Activated T-cell treated with anti-CD3 and anti-CD28 coated beads, Interleukin-2, amount 50 U/mL, for 24 hours (primary cell): ENCODE measurements at regions not wholly inside any gene's neighbourhood (a gene's known extent, or its start where the extent isn't known, plus 50 kb on each side); places are given as distances from the start of the nearest gene placed in this dataset.

Source experiments
- DNase-seq: peaks from one replicate; pipeline ENCODE4 v3.0.0-alpha.2; 2020
- H3K27ac Mint-ChIP-seq: 2 replicates; pipeline ENCODE4 v1.8.0; 2020; ENCODE audit warnings: mild to moderate bottlenecking, mixed read lengths
- H3K27me3 Mint-ChIP-seq: 2 replicates; pipeline ENCODE4 v1.8.0; 2020; ENCODE audit warnings: mixed read lengths
- H3K36me3 Mint-ChIP-seq: 2 replicates; pipeline ENCODE4 v1.8.0; 2020; ENCODE audit warnings: low read depth, mixed read lengths
- H3K4me1 Mint-ChIP-seq: 2 replicates; pipeline ENCODE4 v1.8.0; 2020; ENCODE audit warnings: low read depth, mixed read lengths
- H3K4me3 Mint-ChIP-seq: 2 replicates; pipeline ENCODE4 v1.8.0; 2020; ENCODE audit warnings: mild to moderate bottlenecking, moderate library complexity, mixed read lengths
- H3K9me3 Mint-ChIP-seq: 2 replicates; pipeline ENCODE4 v1.8.0; 2020; ENCODE audit warnings: mixed read lengths

DNA sequence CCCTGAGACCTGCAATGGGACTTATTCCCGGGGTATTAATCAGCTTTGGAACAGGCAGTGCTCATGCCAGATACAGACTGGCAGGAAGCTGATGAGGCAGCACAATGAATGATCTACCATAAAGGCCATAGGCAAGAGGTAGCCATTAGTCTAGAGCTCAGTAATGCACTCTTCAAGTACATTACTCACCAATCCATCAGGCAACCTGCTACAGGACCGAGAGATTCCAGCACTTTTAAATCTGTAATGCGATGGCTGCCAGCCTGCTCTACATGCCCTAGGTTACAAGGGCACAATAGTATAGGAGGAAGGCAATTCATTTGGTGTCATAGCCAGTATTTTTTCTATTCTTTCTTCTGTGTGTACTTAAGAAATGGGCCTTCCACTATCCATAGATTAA lies 217.8 kb upstream of the PMFBP1 start:
- no peak overlapping the region for H3K4me3 Mint-ChIP-seq
- H3K27me3 Mint-ChIP-seq, result no peaks in the 10 kb centered on the region
- H3K4me1 Mint-ChIP-seq, result no peaks in the 10 kb centered on the region
- no peak overlapping the region for H3K27ac Mint-ChIP-seq
- H3K36me3 Mint-ChIP-seq, result no peaks in the 10 kb centered on the region
- peaks cover 15% of the 10 kb centered on the region for H3K9me3 Mint-ChIP-seq
- DNase-seq, result no peak

DNA sequence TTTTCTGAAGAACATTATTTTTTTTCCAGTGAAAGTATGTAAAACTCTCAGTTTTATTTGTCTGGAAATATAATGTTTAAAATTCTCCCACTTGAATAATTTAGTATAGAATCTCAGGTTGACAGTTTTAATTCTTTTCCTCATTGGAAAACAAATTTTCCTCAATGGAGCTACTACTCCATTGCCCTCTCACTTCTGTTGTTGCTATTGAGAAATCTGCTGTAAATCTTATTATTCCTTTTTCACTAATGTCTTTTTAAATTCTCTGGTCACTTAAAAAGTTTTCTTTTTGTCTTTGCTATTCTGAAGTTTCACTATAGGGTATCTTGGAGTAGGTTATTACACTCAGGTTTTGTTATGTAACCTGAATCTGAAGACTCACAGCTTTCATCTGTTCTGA lies 216.1 kb upstream of the PMFBP1 start:
- H3K27ac Mint-ChIP-seq, result no peak overlapping the region
- no peaks in the 10 kb centered on the region for H3K4me1 Mint-ChIP-seq
- H3K36me3 Mint-ChIP-seq, result no peaks in the 10 kb centered on the region
- H3K27me3 Mint-ChIP-seq, result no peaks in the 10 kb centered on the region
- peaks cover 9% of the 10 kb centered on the region for H3K9me3 Mint-ChIP-seq
- DNase-seq, result no peak
- H3K4me3 Mint-ChIP-seq, result no peak overlapping the region

DNA sequence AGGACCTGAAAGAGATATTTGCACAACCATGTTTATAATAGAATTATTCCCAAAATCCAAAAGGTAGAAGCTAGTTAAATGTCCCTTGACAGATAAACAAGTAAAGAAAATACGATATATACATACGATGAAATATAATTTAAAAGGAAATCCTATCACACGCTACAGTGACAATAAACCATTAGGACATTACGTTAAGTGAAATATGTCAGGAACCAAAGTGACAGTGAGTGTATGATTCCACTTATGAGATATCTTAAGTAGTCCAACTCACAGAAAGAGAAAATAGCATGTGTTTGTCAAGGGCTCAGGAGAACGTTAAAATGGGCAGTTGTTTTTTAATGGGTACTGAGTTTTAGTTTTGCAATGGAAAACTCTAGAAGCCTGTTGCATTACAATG lies 212.7 kb upstream of the PMFBP1 start:
- DNase-seq, result no peak
- Mint-ChIP-seq H3K9me3 (peaks cover 12% of the 10 kb centered on the region), H3K27ac (no peak overlapping the region), H3K27me3 (no peaks in the 10 kb centered on the region), H3K36me3 (no peaks in the 10 kb centered on the region), H3K4me3 (no peak overlapping the region), H3K4me1 (no peaks in the 10 kb centered on the region)

GRCh38 chr16:72380283-72380682 lies 208.3 kb upstream of the PMFBP1 start:
- H3K9me3 Mint-ChIP-seq, result peaks cover 5% of the 10 kb centered on the region
- no peaks in the 10 kb centered on the region for H3K27me3 Mint-ChIP-seq
- no peaks in the 10 kb centered on the region for H3K36me3 Mint-ChIP-seq
- DNase-seq, result no peak
- no peak overlapping the region for H3K4me3 Mint-ChIP-seq
- no peaks in the 10 kb centered on the region for H3K4me1 Mint-ChIP-seq
- no peak overlapping the region for H3K27ac Mint-ChIP-seq

DNA sequence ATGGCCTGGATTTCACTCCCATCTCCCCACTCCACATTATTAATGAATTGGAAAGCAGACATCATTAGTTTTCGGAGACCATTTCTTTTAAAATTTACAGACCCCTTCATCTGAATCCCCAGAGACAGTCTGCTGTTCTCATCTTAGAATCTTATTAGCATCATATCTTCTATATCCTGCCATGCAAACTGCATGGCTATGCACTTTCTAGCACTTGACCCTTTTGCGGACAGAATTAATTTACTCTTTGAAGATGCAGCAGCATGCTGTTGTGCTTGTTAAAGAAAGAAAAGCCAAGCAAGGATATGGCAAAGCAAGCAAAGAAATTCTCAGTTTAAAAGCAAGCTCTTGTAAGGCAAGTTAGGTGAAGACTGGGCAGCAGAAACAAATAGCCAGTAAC lies 201.2 kb upstream of the PMFBP1 start:
- no peak overlapping the region for H3K4me3 Mint-ChIP-seq

DNA sequence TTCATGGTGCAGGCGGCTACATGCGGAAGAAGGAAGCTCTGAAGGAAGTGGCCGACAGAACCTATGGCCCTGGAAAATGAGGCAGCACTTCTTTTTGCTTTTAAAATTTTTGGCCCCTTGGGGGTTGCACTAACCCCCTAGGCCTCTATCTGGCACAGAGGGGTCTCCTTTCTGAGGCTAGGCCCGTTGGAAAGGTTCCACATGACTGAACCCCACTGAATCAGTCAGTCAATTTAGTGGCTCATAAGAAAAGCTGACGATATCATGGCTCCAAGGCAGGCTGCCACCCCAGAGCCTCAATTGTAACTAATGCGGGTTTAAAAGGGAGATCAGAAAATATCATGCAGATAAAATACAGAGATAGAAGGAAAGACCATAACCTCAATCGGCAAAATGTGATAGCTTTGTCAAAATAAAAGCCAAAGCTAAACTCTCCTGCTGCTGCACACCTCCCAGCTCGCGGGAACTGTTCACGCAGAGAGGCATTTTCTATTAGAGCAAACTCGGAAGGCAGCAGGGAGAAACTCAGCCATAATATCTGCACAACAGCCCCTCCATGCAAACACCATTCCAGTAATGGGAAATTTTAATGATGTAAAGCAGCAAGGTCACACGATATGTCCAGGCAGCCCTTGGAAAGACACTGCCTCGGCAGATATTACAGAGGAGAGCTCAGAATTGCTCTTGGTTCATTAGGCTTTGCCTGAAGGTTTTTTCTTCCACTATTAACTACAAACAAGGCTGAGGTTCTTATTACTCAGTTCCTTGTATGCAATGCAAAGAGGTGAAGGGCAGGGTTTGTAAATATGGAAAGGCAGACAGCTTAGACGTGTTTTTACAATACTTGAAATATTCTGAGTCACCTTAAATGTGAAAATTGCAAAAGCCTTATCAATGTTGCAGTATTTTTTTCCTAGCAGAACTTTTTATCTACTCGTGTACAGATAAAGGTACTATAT lies 200.4 kb upstream of the PMFBP1 start:
- DNase-seq, result no peak
- Mint-ChIP-seq H3K9me3 (peaks cover 2% of the 10 kb centered on the region), H3K27me3 (no peaks in the 10 kb centered on the region), H3K27ac (no peak overlapping the region), H3K4me3 (no peak overlapping the region), H3K4me1 (no peaks in the 10 kb centered on the region), H3K36me3 (no peaks in the 10 kb centered on the region)

More for the DNA sequence above, 201.2 kb upstream of the PMFBP1 start:
- H3K36me3 Mint-ChIP-seq, result no peaks in the 10 kb centered on the region
- DNase-seq, result no peak
- no peaks in the 10 kb centered on the region for H3K9me3 Mint-ChIP-seq
- no peak overlapping the region for H3K27ac Mint-ChIP-seq
- H3K4me1 Mint-ChIP-seq, result no peaks in the 10 kb centered on the region
- H3K27me3 Mint-ChIP-seq, result no peaks in the 10 kb centered on the region

DNA sequence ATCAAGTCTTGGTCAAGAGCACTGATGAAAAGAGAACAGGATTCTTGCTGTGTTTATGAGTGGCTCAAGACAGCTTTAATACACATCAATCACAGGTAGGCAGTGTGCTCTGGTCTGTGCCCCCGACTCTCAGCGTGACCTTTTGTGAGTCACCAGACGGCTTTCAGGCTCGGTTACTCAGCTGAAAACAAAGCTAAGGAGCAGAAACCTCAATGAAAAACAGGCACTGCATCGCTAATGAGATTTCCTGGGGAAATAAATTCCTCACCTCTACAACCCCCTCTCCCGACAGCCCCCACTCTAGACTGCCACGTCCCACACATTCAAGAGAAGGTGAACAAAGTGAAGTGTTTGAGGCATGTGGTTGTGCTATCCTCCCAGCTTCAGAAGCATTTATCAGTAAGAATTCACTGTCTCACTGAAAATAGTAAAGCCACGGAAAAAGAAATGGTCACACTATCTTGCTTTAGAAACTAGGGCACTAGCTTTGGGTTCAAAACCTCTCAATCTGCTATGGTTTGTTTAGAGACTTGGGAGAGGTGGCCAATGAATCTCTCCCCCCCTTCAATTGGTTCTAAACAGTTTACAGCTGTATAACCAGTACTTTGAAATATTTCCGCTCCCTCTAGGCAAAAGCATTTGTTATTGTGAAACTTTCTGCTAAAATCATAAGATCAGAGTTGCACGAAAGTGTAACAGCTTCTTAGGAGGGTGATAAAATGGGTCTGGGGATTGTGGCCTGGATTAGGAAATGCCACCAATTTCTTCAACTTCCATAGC lies 199.5 kb upstream of the PMFBP1 start:
- no peak for DNase-seq
- no peaks in the 10 kb centered on the region for H3K4me1 Mint-ChIP-seq
- H3K36me3 Mint-ChIP-seq, result no peaks in the 10 kb centered on the region
- no peaks in the 10 kb centered on the region for H3K27me3 Mint-ChIP-seq
- no peak overlapping the region for H3K4me3 Mint-ChIP-seq
- no peak overlapping the region for H3K27ac Mint-ChIP-seq
- peaks cover 5% of the 10 kb centered on the region for H3K9me3 Mint-ChIP-seq

DNA sequence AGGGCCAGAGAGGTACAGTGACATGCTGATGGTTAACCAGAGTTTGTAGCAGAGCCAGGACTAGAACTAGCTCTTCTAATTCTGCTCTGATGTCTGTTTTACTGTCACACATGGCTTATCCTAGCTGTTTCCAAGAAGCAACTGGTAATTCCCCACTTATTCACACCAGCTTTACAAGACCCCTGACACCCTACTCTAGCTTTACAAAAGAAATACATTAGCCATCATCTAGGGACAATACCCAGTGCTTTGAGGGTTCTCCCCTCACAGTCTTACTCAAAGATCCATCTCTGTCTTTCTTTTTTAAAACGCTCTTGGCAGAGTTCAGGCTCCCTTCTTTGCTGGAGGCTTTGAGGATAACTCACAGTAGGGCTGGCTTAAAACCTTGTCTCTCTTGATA lies 197.3 kb upstream of the PMFBP1 start:
- Mint-ChIP-seq H3K27ac (no peak overlapping the region), H3K4me3 (no peak overlapping the region), H3K9me3 (peaks cover 5% of the 10 kb centered on the region), H3K27me3 (no peaks in the 10 kb centered on the region), H3K36me3 (no peaks in the 10 kb centered on the region), H3K4me1 (no peaks in the 10 kb centered on the region)
- DNase-seq, result no peak

DNA sequence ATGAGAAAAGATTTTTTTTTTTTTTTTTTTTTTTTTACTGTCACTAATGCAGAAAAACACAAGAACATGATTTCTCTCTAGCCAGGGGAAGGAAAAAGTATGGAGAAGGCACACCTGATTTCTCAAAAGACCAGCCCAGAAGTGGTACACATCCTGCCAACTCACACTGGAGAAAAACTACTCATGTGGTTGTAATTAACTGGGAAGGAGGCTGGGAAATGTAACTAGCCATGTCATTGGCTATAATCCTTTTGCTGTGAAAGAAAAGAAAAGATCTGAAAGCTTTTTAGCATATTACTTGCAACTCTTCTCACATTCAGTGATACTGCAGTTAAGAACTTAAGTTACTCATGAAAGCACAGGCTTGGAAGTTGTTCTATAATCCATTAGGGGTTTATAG lies 195.9 kb upstream of the PMFBP1 start:
- DNase-seq, result no peak
- Mint-ChIP-seq H3K27ac (no peak overlapping the region), H3K4me3 (no peak overlapping the region), H3K9me3 (peaks cover 5% of the 10 kb centered on the region), H3K36me3 (no peaks in the 10 kb centered on the region), H3K4me1 (no peaks in the 10 kb centered on the region), H3K27me3 (no peaks in the 10 kb centered on the region)

GRCh38 chr16:72362973-72363372 lies 191.0 kb upstream of the PMFBP1 start:
- H3K4me3 Mint-ChIP-seq, result no peak overlapping the region
- no peaks in the 10 kb centered on the region for H3K4me1 Mint-ChIP-seq
- peaks cover 5% of the 10 kb centered on the region for H3K9me3 Mint-ChIP-seq
- no peak for DNase-seq
- no peaks in the 10 kb centered on the region for H3K27me3 Mint-ChIP-seq
- no peaks in the 10 kb centered on the region for H3K36me3 Mint-ChIP-seq
- no peak overlapping the region for H3K27ac Mint-ChIP-seq

- H3K36me3 Mint-ChIP-seq, result no peaks in the 10 kb centered on the region
- peaks cover 3% of the 10 kb centered on the region for H3K9me3 Mint-ChIP-seq
- H3K27me3 Mint-ChIP-seq, result no peaks in the 10 kb centered on the region
- H3K27ac Mint-ChIP-seq, result no peak overlapping the region
- DNase-seq, result no peak
- H3K4me3 Mint-ChIP-seq, result no peak overlapping the region
- H3K4me1 Mint-ChIP-seq, result no peaks in the 10 kb centered on the region
Measured at GRCh38 chr16:72362476-72362875, 190.5 kb upstream of the PMFBP1 start.

- H3K27me3 Mint-ChIP-seq, result no peaks in the 10 kb centered on the region
- no peak overlapping the region for H3K4me3 Mint-ChIP-seq
- H3K4me1 Mint-ChIP-seq, result no peaks in the 10 kb centered on the region
- H3K36me3 Mint-ChIP-seq, result no peaks in the 10 kb centered on the region
- no peaks in the 10 kb centered on the region for H3K9me3 Mint-ChIP-seq
- no peak for DNase-seq
- H3K27ac Mint-ChIP-seq, result no peak overlapping the region
Measured at GRCh38 chr16:72357910-72358309, 186.0 kb upstream of the PMFBP1 start.

- Mint-ChIP-seq H3K4me3 (no peak overlapping the region), H3K27me3 (no peaks in the 10 kb centered on the region), H3K27ac (no peak overlapping the region), H3K9me3 (peaks cover 2% of the 10 kb centered on the region), H3K36me3 (no peaks in the 10 kb centered on the region), H3K4me1 (no peaks in the 10 kb centered on the region)
- DNase-seq, result no peak
Measured at GRCh38 chr16:72355561-72355960, 183.6 kb upstream of the PMFBP1 start.

DNA sequence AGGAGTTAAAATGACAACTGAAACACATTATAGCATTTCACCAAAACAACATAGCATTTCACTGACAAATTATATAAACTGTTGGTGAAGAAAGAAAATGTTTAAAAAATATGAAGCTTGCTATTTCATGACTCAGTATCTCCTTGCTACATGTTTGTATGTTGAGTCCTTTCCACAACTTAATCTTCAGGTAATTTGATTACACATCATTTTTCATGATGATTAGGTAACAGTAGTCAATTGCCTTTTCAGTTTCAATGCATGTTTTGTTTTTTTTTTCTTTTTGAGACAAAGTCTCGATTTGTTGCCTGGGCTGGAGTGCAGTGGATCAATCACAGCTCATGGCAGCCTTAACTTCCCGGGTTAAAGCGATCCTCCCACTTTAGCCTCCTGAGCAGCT lies 177.8 kb upstream of the PMFBP1 start:
- Mint-ChIP-seq H3K9me3 (peaks cover 2% of the 10 kb centered on the region), H3K4me3 (no peak overlapping the region), H3K27ac (no peak overlapping the region), H3K4me1 (no peaks in the 10 kb centered on the region), H3K36me3 (no peaks in the 10 kb centered on the region), H3K27me3 (no peaks in the 10 kb centered on the region)
- no peak for DNase-seq

GRCh38 chr16:72332926-72333325 lies 161.0 kb upstream of the PMFBP1 start:
- Mint-ChIP-seq H3K4me3 (no peak overlapping the region), H3K9me3 (peaks cover 18% of the 10 kb centered on the region), H3K36me3 (no peaks in the 10 kb centered on the region), H3K27ac (no peak overlapping the region), H3K4me1 (no peaks in the 10 kb centered on the region), H3K27me3 (no peaks in the 10 kb centered on the region)
- no peak for DNase-seq
